ENCODE measurements at regions not wholly inside any gene's neighbourhood (a gene's known extent, or its start where the extent isn't known, plus 50 kb on each side); places are given as distances from the start of the nearest gene placed in this dataset.

GRCh38 chr1:30318864-30319718 is 404.3 kb downstream of the MATN1 start:
- no peak for TF ChIP-seq POLR2A (IDR thresholded peaks at IDR 0.05)
- TF ChIP-seq EP300 (IDR thresholded peaks at IDR 0.05) = no peak
